ENCODE measurements at regions not wholly inside any gene's neighbourhood (a gene's known extent, or its start where the extent isn't known, plus 50 kb on each side); places are given as distances from the start of the nearest gene placed in this dataset.

DNA sequence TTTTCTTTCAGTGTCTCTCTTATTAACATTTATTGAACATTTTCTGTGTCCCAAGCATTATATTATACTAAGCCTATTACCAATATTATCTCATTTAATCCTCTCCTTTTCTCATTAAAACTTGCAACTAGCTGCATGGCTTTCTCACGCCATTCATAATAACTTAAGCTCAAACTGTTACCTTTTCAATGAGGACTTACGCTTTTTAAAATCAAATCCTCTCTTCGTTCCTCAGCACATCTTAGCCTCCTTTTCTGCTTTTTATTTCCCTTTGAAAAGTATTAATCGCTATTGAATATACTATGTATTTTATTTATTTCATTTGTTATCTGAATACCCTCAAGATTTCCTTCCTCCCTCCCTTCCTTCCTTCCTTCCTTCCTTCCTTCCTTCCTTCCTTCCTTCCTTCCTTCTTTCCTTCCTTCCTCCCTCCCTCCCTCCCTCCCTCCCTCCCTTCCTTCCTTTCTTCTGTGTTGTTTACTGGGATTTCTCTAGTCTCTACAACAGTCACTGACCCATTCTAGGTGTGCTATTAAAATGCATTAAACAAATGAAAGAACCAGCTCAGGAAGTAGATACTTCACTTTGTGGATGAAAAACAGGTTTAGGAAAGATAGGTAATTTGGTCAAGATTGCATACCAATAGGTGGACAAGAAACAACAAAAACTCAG is 294.1 kb upstream of the TUT7 start:
- Mint-ChIP-seq H3K36me3 (ENCODE audit: low read depth) (no peaks in the 10 kb centered on the region), H3K27me3 (ENCODE audit: low read depth, poor library complexity) (peaks cover 7% of the 10 kb centered on the region), H3K4me1 (peaks cover 34% of the 10 kb centered on the region), H3K9me3 (peaks cover 4% of the 10 kb centered on the region), H3K27ac (no peak overlapping the region), H3K4me3 (no peak overlapping the region)
- DNase-seq = no peak
- TF ChIP-seq, protein P1, sequence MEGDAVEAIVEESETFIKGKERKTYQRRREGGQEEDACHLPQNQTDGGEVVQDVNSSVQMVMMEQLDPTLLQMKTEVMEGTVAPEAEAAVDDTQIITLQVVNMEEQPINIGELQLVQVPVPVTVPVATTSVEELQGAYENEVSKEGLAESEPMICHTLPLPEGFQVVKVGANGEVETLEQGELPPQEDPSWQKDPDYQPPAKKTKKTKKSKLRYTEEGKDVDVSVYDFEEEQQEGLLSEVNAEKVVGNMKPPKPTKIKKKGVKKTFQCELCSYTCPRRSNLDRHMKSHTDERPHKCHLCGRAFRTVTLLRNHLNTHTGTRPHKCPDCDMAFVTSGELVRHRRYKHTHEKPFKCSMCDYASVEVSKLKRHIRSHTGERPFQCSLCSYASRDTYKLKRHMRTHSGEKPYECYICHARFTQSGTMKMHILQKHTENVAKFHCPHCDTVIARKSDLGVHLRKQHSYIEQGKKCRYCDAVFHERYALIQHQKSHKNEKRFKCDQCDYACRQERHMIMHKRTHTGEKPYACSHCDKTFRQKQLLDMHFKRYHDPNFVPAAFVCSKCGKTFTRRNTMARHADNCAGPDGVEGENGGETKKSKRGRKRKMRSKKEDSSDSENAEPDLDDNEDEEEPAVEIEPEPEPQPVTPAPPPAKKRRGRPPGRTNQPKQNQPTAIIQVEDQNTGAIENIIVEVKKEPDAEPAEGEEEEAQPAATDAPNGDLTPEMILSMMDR (IDR thresholded peaks at IDR 0.05) = no peak

DNA sequence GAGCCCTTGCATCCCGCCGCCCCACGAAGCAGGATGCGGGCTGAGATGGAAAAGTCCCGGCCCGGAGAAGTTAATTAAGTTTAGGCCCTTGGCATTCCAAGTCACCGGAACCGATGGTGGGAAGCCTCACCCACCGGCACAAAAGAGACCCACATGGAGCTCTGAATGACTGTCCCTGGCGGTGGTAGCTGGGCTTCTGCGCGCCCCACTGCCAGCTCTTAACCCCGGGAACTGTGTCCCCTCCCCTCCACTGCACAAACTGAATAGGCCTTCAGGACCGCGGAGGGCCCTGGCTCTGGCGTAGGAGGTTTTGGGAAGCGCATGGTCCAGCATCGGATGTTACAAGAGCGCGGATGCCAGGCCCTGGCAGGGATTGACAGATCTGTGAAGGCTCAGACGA is 291.1 kb upstream of the TUT7 start:
- Mint-ChIP-seq H3K27me3 (ENCODE audit: low read depth, poor library complexity) (peaks cover 10% of the 10 kb centered on the region), H3K36me3 (ENCODE audit: low read depth) (no peaks in the 10 kb centered on the region), H3K4me1 (peaks cover 48% of the 10 kb centered on the region), H3K9me3 (no peaks in the 10 kb centered on the region), H3K27ac (no peak overlapping the region), H3K4me3 (no peak overlapping the region)
- no peak for DNase-seq
- TF ChIP-seq, protein P1 (IDR thresholded peaks at IDR 0.05) = no peak

DNA sequence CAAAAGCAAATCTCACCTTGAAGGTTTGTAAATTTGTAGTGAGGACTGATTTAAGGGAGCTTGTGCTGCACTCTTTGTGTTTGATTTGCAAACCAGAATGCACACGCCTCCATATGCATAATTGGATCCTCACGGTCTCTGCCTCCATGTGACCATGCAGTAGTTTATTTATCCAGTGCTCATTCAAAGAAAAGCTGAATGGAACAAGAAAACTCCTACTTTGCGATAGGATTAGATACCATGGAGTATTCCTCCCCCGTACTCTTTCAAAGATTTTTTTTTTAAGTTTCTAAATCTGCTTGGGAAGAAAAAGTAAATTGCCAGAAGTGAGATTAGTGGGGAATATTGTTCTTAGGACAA is 290.4 kb upstream of the TUT7 start:
- Mint-ChIP-seq H3K4me3 (no peak overlapping the region), H3K36me3 (ENCODE audit: low read depth) (no peaks in the 10 kb centered on the region), H3K27me3 (ENCODE audit: low read depth, poor library complexity) (peaks cover 10% of the 10 kb centered on the region), H3K27ac (no peak overlapping the region), H3K9me3 (no peaks in the 10 kb centered on the region), H3K4me1 (peaks cover 54% of the 10 kb centered on the region)
- TF ChIP-seq, protein P1 (IDR thresholded peaks at IDR 0.05) = no peak
- DNase-seq = no peak

DNA sequence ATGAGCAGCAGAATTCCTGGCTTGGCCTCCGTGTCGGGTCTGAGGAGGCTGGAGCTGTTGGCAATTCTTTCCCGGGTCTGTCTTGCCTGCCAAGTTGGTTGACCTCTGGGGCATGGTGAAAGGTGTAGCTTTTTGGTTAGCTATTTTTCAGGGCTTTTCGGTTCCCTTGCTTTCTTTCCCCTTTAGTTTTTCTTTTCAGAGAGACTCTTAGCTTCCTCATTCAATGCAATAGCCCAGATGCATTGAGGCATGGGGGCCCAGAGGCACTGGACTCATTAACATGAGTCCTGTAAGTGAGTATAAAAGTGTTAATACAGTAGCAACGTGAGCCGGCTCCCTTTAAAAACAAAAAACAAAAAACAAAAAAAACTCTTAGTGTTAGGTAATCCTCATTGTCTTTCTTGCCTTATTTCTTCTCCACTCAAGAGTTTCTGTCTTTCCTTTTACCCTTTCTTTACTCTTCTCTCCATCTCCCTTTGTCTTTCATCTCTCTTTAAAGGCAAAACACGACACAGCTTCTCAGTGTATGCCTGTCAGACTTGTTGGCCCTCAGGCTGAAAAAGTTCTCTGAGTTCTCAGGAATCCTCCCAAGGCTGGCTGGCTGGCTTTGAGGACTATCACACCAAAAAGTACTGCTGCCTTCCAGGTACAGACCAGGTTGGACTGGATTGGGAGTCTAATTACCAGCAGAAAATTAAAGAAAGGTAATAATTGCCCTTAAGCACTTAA is 289.9 kb upstream of the TUT7 start:
- no peaks in the 10 kb centered on the region for H3K9me3 Mint-ChIP-seq

GRCh38 chr9:86642721-86643120 is 288.5 kb upstream of the TUT7 start:
- TF ChIP-seq, protein P1 (IDR thresholded peaks at IDR 0.05) = no peak
- Mint-ChIP-seq H3K27me3 (ENCODE audit: low read depth, poor library complexity) (peaks cover 8% of the 10 kb centered on the region), H3K4me1 (peaks cover 70% of the 10 kb centered on the region), H3K27ac (peak overlapping the region; percentile 10), H3K4me3 (no peak overlapping the region), H3K9me3 (no peaks in the 10 kb centered on the region), H3K36me3 (ENCODE audit: low read depth) (no peaks in the 10 kb centered on the region)
- no peak for DNase-seq

More for the DNA sequence above, 289.9 kb upstream of the TUT7 start:
- no peak overlapping the region for H3K4me3 Mint-ChIP-seq
- H3K4me1 Mint-ChIP-seq = peaks cover 59% of the 10 kb centered on the region
- H3K27me3 Mint-ChIP-seq (ENCODE audit: low read depth, poor library complexity) = peaks cover 10% of the 10 kb centered on the region
- H3K36me3 Mint-ChIP-seq (ENCODE audit: low read depth) = no peaks in the 10 kb centered on the region
- peak overlapping the region; percentile 70 for H3K27ac Mint-ChIP-seq
- no peak for DNase-seq
- TF ChIP-seq, protein P1 (IDR thresholded peaks at IDR 0.05) = no peak

DNA sequence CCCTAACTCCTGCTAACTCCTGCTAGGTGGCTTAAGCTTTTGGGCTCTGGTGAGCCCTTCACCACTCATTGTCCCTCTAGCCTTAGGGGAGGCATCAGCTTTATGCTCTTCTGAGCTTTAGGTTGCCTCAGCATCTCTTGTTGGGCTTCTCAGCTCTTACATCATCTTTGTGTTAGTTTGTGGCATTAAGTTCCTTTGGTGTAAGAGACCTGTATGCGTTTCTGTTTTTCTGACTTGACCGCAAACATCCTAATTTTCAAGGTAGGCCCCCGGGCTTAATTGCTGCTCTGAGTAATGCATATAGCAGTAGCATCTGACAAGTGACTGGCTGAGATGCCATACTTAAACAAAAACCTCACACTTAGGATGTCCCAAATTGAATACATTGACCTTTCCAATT is 287.8 kb upstream of the TUT7 start:
- H3K27me3 Mint-ChIP-seq (ENCODE audit: low read depth, poor library complexity) = peaks cover 8% of the 10 kb centered on the region
- H3K9me3 Mint-ChIP-seq = no peaks in the 10 kb centered on the region
- TF ChIP-seq, protein P1 (IDR thresholded peaks at IDR 0.05) = no peak
- no peaks in the 10 kb centered on the region for H3K36me3 Mint-ChIP-seq (ENCODE audit: low read depth)
- H3K4me1 Mint-ChIP-seq = peaks cover 78% of the 10 kb centered on the region
- no peak overlapping the region for H3K4me3 Mint-ChIP-seq
- H3K27ac Mint-ChIP-seq = no peak overlapping the region
- DNase-seq = no peak

Data from nephron progenitor cell (in vitro differentiated cells).